Right lobe of liver (tissue), 6 donors: ENCODE measurements at regions not wholly inside any gene's neighbourhood (a gene's known extent, or its start where the extent isn't known, plus 50 kb on each side); places are given as distances from the start of the nearest gene placed in this dataset.

Source experiments
- ATAC-seq, 4 donors: fragments of 200-7000 bp; cut with Tn5 transposase; one replicate each; pipeline ENCODE4 v1.9.1; 2020; ENCODE audit warnings: mild to moderate bottlenecking in 4 of 4, moderate library complexity in 4 of 4
- DNase-seq, 3 donors: peaks; one replicate each; pipeline ENCODE4 v3.0.0-alpha.2; 2020
- H3K27ac ChIP-seq, 3 donors: fragments of 200-600 bp; one replicate each; pipeline ENCODE4 v1.8.0; 2022
- H3K27me3 ChIP-seq, 2 donors: fragments of 200-600 bp; one replicate each; pipeline ENCODE4 v1.8.0; 2022
- H3K36me3 ChIP-seq, 4 donors: fragments of 200-600 bp; sonication (generic) in 1 of 4; one replicate each; pipeline versions ENCODE4 v1.5.1 to v1.8.0; 2017 to 2022; ENCODE audit warnings: control low read depth in 1 of 4
- H3K4me1 ChIP-seq, 4 donors: fragments of 200-600 bp; sonication (generic) in 1 of 4; one replicate each; pipeline versions ENCODE4 v1.5.1 to v1.8.0; 2017 to 2022; ENCODE audit warnings: control low read depth in 1 of 4
- H3K4me3 ChIP-seq, 3 donors: fragments of 200-600 bp; one replicate each; pipeline ENCODE4 v1.8.0; 2022
- H3K9me3 ChIP-seq, 4 donors: fragments of 200-600 bp; sonication (generic) in 1 of 4; one replicate each; pipeline versions ENCODE4 v1.5.1 to v1.8.0; 2017 to 2022; ENCODE audit warnings: control low read depth in 1 of 4
- POLR2A ChIP-seq: fragments of 450-650 bp; IDR thresholded peaks from one replicate; pipeline ENCODE4 v1.6.1; 2017; ENCODE audit warnings: antibody characterized with exemption, mild to moderate bottlenecking
- WGBS: methylation state at CpG from one replicate; pipeline ENCODE4 v1.1.6; 2018; ENCODE audit warnings: low coverage, low lambda C conversion rate; ENCODE audit not compliant: insufficient coverage; ENCODE audit errors: missing lambda C conversion rate; 5-methylcytosine and 5-hydroxymethylcytosine counted together
- intact Hi-C, 2 donors: fragments of 100-400 bp; cut with DNase I; formaldehyde crosslinking; loops; one replicate each; pipeline versions ENCODE4 v1.11.2 to v1.14.1; 2022
- TF ChIP-seq, protein P1 (sequence below), 4 donors: fragments of 200-600 bp in 3 of 4; fragments of 450-650 bp in 1 of 4; IDR thresholded peaks; one replicate each; pipeline versions ENCODE4 v1.5.1 to v1.8.0; 2016 to 2022; ENCODE audit warnings: antibody characterized with exemption in 4 of 4, mild to moderate bottlenecking in 2 of 4
- donor health status: DM: no; HTN: yes; CAD: no.
- donor health status: DM: no; HTN: no; CAD: no.
- donor health status: DM: no; HTN: no; CAD: no.
- donor health status: DM: no; HTN: yes; CAD: no.
- donor health status: DM: no; HTN: yes; CAD: no.

DNA sequence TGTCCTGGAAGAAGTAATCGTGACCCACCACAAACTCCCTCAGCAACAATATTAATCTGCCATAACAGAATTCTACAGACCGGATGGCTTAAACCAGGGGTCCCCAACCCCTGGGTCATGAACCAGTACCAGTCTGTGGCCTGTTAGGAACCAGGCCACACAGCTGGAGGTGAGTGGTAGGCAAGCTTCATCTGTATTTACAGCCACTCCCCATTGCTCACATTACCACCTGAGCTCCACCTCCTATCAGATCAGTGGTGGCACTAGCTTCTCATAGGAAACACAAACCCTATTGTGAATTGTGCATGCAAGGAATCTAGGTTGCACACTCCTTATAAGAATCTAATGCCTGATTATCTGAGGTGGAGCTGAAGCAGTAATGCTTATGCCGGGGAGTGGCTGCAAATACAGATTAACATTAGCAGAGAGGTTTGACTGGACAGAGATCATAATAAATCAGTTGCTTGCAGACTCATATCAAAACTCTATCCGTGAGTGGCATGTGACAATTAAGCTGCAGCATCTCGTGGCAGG lies 74.5 kb downstream of the NOG start:
- DNase-seq, result no peak
- no peaks in the 10 kb centered on the region for H3K36me3 ChIP-seq
- WGBS, result 34% methylated on average over 4 of the region's 5 CpGs
- H3K4me3 ChIP-seq, result no peak overlapping the region
- no peak for TF ChIP-seq POLR2A
- TF ChIP-seq, protein P1, sequence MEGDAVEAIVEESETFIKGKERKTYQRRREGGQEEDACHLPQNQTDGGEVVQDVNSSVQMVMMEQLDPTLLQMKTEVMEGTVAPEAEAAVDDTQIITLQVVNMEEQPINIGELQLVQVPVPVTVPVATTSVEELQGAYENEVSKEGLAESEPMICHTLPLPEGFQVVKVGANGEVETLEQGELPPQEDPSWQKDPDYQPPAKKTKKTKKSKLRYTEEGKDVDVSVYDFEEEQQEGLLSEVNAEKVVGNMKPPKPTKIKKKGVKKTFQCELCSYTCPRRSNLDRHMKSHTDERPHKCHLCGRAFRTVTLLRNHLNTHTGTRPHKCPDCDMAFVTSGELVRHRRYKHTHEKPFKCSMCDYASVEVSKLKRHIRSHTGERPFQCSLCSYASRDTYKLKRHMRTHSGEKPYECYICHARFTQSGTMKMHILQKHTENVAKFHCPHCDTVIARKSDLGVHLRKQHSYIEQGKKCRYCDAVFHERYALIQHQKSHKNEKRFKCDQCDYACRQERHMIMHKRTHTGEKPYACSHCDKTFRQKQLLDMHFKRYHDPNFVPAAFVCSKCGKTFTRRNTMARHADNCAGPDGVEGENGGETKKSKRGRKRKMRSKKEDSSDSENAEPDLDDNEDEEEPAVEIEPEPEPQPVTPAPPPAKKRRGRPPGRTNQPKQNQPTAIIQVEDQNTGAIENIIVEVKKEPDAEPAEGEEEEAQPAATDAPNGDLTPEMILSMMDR (IDR thresholded peaks at IDR 0.05), result no peak
- H3K9me3 ChIP-seq, result no peaks in the 10 kb centered on the region
- no peaks in the 10 kb centered on the region for H3K27me3 ChIP-seq
- intact Hi-C loops, result no loop called here
- no peak overlapping the region for H3K27ac ChIP-seq
- ATAC-seq, result no peak
- no peaks in the 10 kb centered on the region for H3K4me1 ChIP-seq

DNA sequence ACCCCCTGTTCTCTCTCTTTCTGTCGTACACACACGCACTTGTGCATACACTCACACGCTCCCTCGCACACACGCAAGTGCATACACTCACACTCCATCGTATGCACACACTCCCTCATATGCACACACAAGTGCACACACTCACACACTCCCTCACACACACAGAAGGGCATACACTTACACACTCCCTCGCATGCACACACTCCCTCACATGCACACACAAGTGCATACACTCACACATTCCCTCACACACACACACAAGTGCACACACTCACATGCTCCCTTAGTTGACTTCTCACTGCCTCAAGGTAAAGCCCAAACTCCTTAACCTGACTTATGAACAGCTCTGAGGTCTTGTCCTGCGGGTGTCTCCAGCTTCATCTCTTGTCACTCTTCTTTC lies 78.7 kb downstream of the NOG start:
- intact Hi-C loops, result no loop called here
- 74% methylated on average over 8 of the region's 8 CpGs for WGBS
- no peak for ATAC-seq

DNA sequence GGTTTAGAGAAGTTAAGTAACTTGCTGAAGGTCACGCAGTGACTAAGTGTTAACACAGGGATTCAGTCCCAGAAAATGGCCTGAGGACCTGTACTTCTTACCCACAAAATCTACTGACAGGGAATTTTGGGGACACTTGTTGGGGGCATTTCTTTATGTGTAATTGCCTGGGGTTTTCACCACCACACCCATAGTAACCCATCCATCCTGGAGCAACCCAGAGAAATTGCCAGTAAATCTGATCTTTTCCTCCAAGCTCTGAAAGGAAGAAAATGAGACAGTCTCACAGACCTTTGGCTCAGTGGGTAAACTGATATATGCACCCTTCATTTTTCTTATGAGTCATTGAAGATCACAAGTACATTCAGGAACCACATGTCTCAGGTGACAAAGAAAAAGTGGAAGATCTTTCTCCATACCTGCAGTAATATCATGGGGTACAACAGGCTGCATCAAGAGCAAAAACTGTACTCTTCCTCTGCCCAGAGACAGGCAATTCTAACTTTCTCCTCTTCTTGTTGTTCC lies 81.0 kb downstream of the NOG start:
- Histone ChIP-seq H3K4me3 (no peak overlapping the region), H3K27me3 (peaks cover 3 to 12% of the 10 kb centered on the region in 2 donors), H3K9me3 (no peaks in the 10 kb centered on the region), H3K27ac (no peak overlapping the region), H3K36me3 (no peaks in the 10 kb centered on the region), H3K4me1 (peaks cover 0 to 7% (median 3%) of the 10 kb centered on the region in 4 donors)
- intact Hi-C loops, result no loop called here
- WGBS, result 75% methylated on average over 1 of the region's 1 CpG
- TF ChIP-seq, protein P1 (IDR thresholded peaks at IDR 0.05), result no peak
- TF ChIP-seq POLR2A, result no peak
- ATAC-seq, result no peak
- DNase-seq, result no peak

More for the DNA sequence above, 78.7 kb downstream of the NOG start:
- H3K9me3 ChIP-seq, result no peaks in the 10 kb centered on the region
- no peak overlapping the region for H3K27ac ChIP-seq
- no peak for DNase-seq
- H3K4me1 ChIP-seq, result no peaks in the 10 kb centered on the region
- H3K36me3 ChIP-seq, result no peaks in the 10 kb centered on the region
- H3K4me3 ChIP-seq, result no peak overlapping the region
- TF ChIP-seq, protein P1 (IDR thresholded peaks at IDR 0.05), result no peak
- no peak for TF ChIP-seq POLR2A
- peaks cover 3% of the 10 kb centered on the region in 2 donors for H3K27me3 ChIP-seq

DNA sequence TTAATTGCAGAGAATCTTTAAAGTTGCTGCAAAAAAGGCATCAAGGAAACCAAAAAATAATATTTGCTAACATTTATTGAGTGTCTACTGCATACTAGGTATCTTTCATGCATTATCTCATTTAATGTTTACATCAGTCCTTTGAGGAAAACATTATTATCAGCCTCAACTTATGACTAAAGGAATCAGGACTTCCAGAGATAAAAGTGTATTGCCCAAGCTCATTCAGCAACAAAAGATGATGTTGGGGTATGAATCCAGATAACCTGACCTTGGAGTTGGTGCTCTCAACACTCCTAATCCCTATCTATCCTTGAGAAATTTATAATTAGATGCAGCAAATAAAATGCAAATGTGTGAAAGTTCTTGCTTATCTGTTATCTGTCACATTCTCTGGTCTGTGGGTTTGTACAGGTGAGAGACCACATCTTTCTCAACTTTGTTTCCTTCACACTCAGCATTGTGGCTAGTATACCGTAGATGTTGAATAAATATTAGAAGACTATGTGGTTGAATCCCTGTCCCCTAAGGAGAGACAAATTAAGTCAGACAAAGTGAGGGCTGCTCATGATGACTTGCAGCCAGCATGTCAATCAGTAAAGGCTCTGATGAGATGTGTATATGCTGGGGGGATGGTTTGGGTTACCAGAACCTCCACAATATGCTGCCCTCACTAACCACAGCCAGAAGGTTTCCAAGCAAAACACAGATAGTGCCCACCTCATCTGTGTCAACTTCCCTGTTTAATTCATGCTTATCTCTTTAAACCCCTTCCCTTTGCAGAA lies 82.6 kb downstream of the NOG start:
- Histone ChIP-seq H3K36me3 (no peaks in the 10 kb centered on the region), H3K4me1 (peaks cover 0 to 7% (median 3%) of the 10 kb centered on the region in 4 donors), H3K27ac (no peak overlapping the region), H3K27me3 (peaks cover 3 to 12% of the 10 kb centered on the region in 2 donors), H3K9me3 (no peaks in the 10 kb centered on the region), H3K4me3 (no peak overlapping the region)
- TF ChIP-seq, protein P1 (IDR thresholded peaks at IDR 0.05), result no peak
- no peak for TF ChIP-seq POLR2A
- intact Hi-C loops, result no loop called here
- ATAC-seq (no peak), DNase-seq (no peak)
- 31% methylated on average over 1 of the region's 1 CpG for whole genome bisulfite sequencing
